HUES6 (cell line): ENCODE measurements at regions not wholly inside any gene's neighbourhood (a gene's known extent, or its start where the extent isn't known, plus 50 kb on each side); places are given as distances from the start of the nearest gene placed in this dataset.
"Not testable (repeated sequence)": the region's sequence is repeated elsewhere in the genome, so short reads cannot be mapped to it uniquely, and the experiment has no call there.

Experiments used
- H3K27ac ChIP-seq: 2 replicates; pipeline ENCODE4 v1.7.0; 2013; ENCODE audit warnings: low read depth, mild to moderate bottlenecking, low read length, inconsistent platforms
- H3K27me3 ChIP-seq: 2 replicates; pipeline ENCODE4 v1.6.1; 2013; ENCODE audit warnings: low read length; ENCODE audit not compliant: control insufficient read depth, insufficient read depth
- H3K36me3 ChIP-seq: 2 replicates; pipeline ENCODE4 v1.6.1; 2013; ENCODE audit warnings: low read length; ENCODE audit not compliant: control insufficient read depth, insufficient read depth
- H3K4me1 ChIP-seq: 2 replicates; pipeline ENCODE4 v1.6.1; 2013; ENCODE audit warnings: low read length; ENCODE audit not compliant: control insufficient read depth, insufficient read depth
- H3K4me3 ChIP-seq: 2 replicates; pipeline ENCODE4 v1.5.1; 2013; ENCODE audit warnings: low read depth, low read length
- H3K9ac ChIP-seq: one replicate; pipeline ENCODE4 v1.6.1; 2013; ENCODE audit warnings: mild to moderate bottlenecking, low read length
- H3K9me3 ChIP-seq: 2 replicates; pipeline ENCODE4 v1.6.1; 2013; ENCODE audit warnings: low read depth, low read length; ENCODE audit not compliant: control insufficient read depth, insufficient read depth

- not testable (repeated sequence) for H3K27ac ChIP-seq, H3K9ac ChIP-seq, H3K36me3 ChIP-seq, H3K4me3 ChIP-seq, H3K27me3 ChIP-seq, H3K4me1 ChIP-seq, H3K9me3 ChIP-seq
Measured at GRCh38 chr4:170347191-170347590, 257.4 kb upstream of the AADAT start.

GRCh38 chr4:170339522-170339921 lies 249.8 kb upstream of the AADAT start:
- H3K9ac ChIP-seq = no peak overlapping the region
- H3K27me3 ChIP-seq = no peaks in the 10 kb centered on the region
- no peaks in the 10 kb centered on the region for H3K4me1 ChIP-seq
- no peaks in the 10 kb centered on the region for H3K36me3 ChIP-seq
- peaks cover 20% of the 10 kb centered on the region for H3K9me3 ChIP-seq
- no peak overlapping the region for H3K4me3 ChIP-seq
- H3K27ac ChIP-seq = no peak overlapping the region

- Histone ChIP-seq H3K27me3 (no peaks in the 10 kb centered on the region), H3K4me3 (no peak overlapping the region), H3K27ac (no peak overlapping the region), H3K4me1 (no peaks in the 10 kb centered on the region), H3K9ac (no peak overlapping the region), H3K36me3 (no peaks in the 10 kb centered on the region), H3K9me3 (peaks cover 14% of the 10 kb centered on the region)
Measured at GRCh38 chr4:170336238-170336775, 246.6 kb upstream of the AADAT start.

DNA sequence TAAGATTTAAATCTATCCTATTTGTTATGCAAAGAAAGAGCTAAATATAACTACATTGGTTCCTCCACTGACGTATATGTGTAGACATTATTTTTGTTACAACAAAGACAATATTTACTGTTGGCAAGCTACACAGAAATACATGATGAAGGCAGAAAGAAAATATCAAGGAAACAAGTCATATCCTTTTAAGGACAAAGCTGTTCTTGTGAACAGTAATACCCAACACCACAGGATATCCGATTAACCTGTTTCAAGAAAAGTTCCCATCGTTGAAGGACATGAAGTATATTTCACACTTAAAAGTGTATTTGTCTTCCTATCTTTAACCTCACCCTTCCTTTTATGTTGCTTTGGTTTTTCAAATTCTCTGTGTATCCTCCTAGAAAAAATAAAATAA lies 235.8 kb upstream of the AADAT start:
- H3K9me3 ChIP-seq = peaks cover 9% of the 10 kb centered on the region
- H3K27ac ChIP-seq = no peak overlapping the region
- H3K27me3 ChIP-seq = no peaks in the 10 kb centered on the region
- no peaks in the 10 kb centered on the region for H3K4me1 ChIP-seq
- no peak overlapping the region for H3K9ac ChIP-seq
- H3K36me3 ChIP-seq = no peaks in the 10 kb centered on the region
- no peak overlapping the region for H3K4me3 ChIP-seq

DNA sequence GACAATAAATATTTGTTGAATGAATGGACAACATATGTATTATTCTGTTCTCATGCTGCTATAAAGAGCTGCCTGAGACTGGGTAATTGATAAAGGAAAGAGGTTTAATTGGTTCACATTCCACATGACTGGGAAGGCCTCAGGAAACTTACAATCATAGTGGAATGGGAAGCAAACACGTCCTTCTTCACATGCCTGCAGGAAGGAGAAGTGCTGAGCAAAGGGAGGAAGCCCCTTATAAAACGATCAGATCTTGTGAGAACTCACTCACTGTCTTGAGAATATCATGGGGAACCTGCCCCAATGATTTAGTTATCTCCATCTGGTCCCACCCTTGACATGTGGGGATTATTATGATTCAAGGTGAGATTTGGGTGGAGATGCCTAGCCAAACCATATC lies 233.9 kb upstream of the AADAT start:
- Histone ChIP-seq H3K4me1 (no peaks in the 10 kb centered on the region), H3K36me3 (no peaks in the 10 kb centered on the region), H3K27ac (no peak overlapping the region), H3K27me3 (no peaks in the 10 kb centered on the region), H3K9ac (no peak overlapping the region), H3K9me3 (peaks cover 9% of the 10 kb centered on the region), H3K4me3 (no peak overlapping the region)

DNA sequence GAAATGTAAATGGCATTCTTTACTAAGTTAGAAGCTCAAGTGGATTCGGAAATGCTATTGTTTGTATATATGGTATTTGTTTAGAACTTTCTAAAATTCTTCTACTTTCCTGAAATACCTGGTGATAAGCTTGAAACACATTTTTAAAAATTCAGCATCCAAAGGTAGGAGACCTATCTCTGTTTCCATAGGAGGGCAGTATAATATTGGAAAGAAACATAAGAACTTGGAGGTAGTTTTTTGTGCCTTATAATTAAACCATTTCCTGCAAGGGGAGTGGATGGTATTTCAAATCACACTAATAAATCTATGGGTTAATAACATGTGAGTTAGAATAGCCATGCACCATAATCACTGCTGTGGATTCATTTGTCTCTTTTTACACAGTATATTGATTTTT lies 217.4 kb upstream of the AADAT start:
- no peak overlapping the region; the same call in 1 of the 2 replicates for H3K27ac ChIP-seq
- no peak overlapping the region for H3K4me3 ChIP-seq
- H3K9ac ChIP-seq = no peak overlapping the region
- no peaks in the 10 kb centered on the region for H3K9me3 ChIP-seq
- H3K4me1 ChIP-seq = no peaks in the 10 kb centered on the region
- H3K36me3 ChIP-seq = no peaks in the 10 kb centered on the region
- H3K27me3 ChIP-seq = no peaks in the 10 kb centered on the region

- Histone ChIP-seq H3K36me3 (no peaks in the 10 kb centered on the region), H3K4me3 (no peak overlapping the region), H3K4me1 (no peaks in the 10 kb centered on the region), H3K27me3 (no peaks in the 10 kb centered on the region), H3K27ac (no peak overlapping the region), H3K9ac (no peak overlapping the region), H3K9me3 (no peaks in the 10 kb centered on the region)
Measured at GRCh38 chr4:170306208-170306607, 216.5 kb upstream of the AADAT start.

DNA sequence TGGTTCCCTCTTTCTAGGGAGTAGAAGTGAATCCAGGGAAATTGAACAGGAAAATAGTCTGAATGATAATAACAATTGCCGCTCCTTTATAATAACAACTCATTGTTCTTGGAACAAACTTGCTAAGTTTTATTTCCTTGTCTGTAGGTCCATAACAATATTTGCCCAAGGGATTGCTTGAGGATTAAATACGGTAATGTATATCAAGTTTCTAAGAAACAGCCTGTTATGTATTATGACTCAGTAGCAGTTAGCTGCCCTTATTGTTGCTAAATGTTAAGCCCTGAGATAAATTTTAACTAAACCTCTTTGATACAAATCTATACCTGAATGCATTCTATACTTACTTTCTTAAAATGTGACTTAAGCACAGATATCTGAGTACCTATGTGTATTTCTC lies 215.9 kb upstream of the AADAT start:
- Histone ChIP-seq H3K9me3 (no peaks in the 10 kb centered on the region), H3K9ac (no peak overlapping the region), H3K27ac (no peak overlapping the region), H3K4me3 (no peak overlapping the region), H3K4me1 (no peaks in the 10 kb centered on the region), H3K27me3 (no peaks in the 10 kb centered on the region), H3K36me3 (no peaks in the 10 kb centered on the region)

- Histone ChIP-seq H3K4me3 (no peak overlapping the region), H3K9me3 (peaks cover 21% of the 10 kb centered on the region), H3K27me3 (no peaks in the 10 kb centered on the region), H3K9ac (no peak overlapping the region), H3K27ac (no peak overlapping the region), H3K36me3 (peaks cover 26% of the 10 kb centered on the region; the same call in 1 of the 2 replicates), H3K4me1 (no peaks in the 10 kb centered on the region)
Measured at GRCh38 chr4:170281027-170281426, 191.3 kb upstream of the AADAT start.

GRCh38 chr4:170278460-170278859 lies 188.7 kb upstream of the AADAT start:
- Histone ChIP-seq H3K27me3 (no peaks in the 10 kb centered on the region), H3K9me3 (peaks cover 21% of the 10 kb centered on the region), H3K9ac (no peak overlapping the region), H3K4me1 (no peaks in the 10 kb centered on the region), H3K27ac (no peak overlapping the region), H3K4me3 (no peak overlapping the region), H3K36me3 (peaks cover 26% of the 10 kb centered on the region; the same call in 1 of the 2 replicates)

DNA sequence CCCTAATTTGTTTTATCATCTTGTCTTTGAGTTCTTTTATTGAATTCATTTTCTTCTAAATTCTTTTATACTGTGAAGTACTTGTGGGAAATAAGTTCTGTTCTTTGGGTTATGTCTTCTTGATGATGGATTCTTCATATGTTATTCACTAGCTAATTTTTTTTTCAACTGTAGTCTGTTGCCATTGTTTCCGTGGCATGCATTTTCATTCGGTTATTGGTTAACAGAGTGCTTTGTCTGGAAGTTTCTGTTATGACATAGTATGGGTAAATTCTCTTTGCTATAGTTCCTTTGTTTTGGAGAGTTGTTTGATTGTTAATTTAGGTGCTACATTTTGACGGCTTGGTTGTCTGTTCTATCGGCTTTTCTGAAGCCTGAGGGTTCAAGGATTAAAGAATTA lies 184.9 kb upstream of the AADAT start:
- Histone ChIP-seq H3K9me3 (0 out of 2 replicates have a peak, but pooled peaks cover 6% of the 10 kb centered on the region), H3K4me3 (no peak overlapping the region), H3K4me1 (no peaks in the 10 kb centered on the region), H3K36me3 (peaks cover 15% of the 10 kb centered on the region; the same call in 1 of the 2 replicates), H3K9ac (no peak overlapping the region), H3K27me3 (no peaks in the 10 kb centered on the region), H3K27ac (no peak overlapping the region)

GRCh38 chr4:170272959-170273358 lies 183.2 kb upstream of the AADAT start:
- Histone ChIP-seq H3K27ac (no peak overlapping the region), H3K9me3 (peaks cover 12% of the 10 kb centered on the region; the same call in 1 of the 2 replicates), H3K27me3 (no peaks in the 10 kb centered on the region), H3K4me3 (no peak overlapping the region), H3K9ac (no peak overlapping the region), H3K36me3 (no peaks in the 10 kb centered on the region), H3K4me1 (no peaks in the 10 kb centered on the region)
